GM18519 (cell line): ENCODE measurements at regions not wholly inside any gene's neighbourhood (a gene's known extent, or its start where the extent isn't known, plus 50 kb on each side); places are given as distances from the start of the nearest gene placed in this dataset.

ENCODE experiments used
- ATAC-seq: cut with Tn5 transposase; IDR thresholded peaks from one replicate; pipeline ENCODE4 v1.9.1; 2021; ENCODE audit warnings: mild to moderate bottlenecking, moderate library complexity; ENCODE audit not compliant: unreplicated experiment, low FRiP score

DNA sequence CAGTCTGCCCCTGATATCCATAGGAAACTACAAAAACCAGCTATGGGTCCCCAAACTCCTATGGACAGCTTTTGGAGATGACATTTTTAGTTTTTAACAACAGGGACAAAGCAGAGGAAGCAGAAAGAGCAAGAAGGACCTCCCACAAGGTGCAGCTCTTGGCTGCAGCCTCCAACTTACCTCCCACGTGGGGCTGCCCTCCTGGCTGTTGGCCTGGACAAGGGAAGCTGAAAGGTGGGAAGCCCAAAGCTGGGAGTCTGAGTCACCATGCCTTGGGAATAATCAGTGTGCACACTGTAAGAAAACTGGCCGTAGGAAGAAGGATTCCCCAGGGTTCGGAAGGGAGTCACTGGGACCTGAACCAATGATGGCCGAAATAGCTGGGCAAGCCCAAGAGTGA is 51.8 kb upstream of the PAX1 start:
- ATAC-seq, result no peak

DNA sequence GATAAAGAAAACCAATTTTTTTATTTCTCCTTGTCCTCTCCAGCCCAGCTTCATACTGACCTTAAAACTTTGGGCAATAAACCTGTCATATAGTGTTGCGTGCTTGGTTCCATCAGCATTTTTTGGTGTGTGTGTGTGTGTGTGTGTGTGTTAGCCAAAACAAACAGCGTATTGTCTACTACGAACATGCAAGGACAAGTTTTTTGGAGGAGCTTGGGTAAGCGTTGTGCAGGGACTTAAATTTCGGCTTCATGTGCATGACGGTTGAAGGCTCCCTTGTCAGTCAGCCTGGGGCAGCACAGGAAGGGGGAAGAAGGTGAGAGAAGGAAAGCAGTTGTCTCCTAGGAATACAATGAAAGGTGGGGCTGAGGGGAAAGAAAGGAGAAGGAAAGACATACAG is 62.0 kb upstream of the PAX1 start:
- no peak for ATAC-seq

DNA sequence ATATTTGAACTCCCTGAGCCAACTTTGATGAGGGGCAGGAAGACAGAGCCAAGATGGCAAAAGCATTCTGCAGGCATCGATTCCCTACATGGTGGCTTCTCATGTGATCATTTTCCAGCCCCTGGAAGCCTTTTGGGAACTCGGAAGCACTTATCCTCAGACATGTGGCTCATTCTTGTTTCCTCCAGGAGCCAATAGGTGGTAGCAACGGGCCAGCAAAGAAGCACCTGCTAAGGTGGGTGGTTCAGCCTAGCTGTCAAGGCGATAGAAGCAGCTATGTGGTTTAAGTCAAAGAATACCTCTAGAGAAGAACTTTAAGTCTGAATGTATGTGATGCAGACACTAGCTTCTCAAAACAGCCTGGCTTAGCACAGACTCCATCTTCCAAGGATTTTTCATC is 64.9 kb upstream of the PAX1 start:
- ATAC-seq, result no peak

DNA sequence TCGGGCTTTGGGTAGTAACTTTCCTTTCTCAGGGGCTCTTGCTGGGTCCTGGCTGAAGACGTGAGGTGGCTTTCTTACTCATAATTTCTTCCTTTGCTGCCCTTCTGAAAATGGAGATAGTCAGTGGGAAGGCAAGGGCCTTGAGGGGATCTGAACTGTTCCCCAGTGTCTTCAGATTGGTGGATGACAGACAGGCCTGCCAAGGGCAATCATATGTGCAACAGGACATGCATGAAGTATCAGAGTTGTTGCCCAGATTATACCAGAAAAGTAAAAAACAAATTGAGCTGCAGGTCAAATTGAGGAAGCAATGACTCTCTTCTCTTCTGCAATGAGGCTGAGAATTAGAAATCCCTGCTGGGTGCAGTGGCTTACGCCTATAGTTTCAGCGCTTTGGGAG is 71.6 kb upstream of the PAX1 start:
- ATAC-seq, result no peak

DNA sequence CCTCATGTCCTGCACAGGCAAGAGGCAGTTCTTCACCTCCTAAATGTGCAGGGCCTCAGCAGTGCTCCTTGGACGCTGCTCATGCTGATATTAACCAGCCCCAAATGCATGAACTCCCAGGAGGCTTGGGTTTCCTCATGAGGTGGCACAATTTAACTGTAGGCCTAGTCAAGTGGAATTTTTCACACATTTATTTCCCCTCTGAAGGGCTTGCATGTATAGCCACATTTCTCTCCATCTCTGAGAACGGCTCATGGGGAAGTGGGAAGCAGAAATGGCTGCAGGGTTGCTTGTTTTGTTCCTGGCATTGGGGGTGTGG is 72.8 kb upstream of the PAX1 start:
- ATAC-seq, result no peak

DNA sequence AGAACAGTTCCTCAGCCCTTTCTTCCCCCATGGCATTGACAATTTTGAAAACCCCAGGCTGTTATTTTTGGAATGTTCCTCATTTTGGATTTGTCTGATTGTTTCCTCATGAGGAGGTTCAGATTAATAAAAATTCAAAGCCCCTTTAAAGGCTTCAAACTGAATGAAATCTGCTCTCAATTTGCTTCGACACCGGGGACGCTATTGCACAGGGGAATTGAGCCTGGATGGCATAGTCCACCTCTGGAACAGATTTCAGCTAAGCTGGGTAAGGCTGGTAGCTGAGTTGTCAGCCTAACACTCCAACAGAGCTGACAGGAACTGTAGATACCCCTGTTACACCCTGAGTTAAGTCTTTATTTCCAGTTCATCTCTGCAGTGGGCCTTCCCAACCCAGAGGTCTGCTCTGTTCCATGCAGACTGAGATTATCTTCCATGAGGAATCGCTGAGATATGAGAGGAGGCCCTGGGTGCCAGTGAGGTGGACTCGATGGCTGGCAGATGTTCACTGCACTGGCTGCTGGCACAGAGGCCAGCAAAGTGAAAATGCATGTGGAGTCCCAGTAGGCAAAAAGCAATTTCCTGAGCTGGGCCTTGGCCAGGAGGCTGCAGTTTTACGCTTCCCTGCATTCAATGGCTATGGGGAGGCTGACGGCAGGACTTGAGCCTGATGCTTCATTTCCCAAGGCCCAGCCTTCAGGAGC is 73.3 kb upstream of the PAX1 start:
- ATAC-seq, result no peak

DNA sequence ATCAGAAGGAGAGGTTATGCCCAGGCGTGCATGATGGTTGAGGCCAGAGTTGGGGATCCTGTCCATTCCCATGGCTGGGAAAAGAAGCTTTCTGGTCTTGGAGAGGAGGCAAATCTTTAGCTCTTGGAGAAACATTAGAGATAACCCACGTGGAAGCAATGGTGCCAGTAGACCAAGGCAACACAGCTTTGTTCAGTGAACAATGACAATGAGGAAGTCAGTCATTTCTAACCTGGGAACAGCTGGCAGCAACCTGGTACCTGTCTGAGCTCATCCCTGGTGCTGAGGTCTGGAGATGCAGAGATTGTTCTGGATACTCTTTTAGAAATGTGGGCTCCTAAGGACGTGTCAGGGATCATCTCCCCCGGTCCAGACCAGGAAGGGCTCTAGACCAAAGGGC is 76.7 kb upstream of the PAX1 start:
- no peak for ATAC-seq

DNA sequence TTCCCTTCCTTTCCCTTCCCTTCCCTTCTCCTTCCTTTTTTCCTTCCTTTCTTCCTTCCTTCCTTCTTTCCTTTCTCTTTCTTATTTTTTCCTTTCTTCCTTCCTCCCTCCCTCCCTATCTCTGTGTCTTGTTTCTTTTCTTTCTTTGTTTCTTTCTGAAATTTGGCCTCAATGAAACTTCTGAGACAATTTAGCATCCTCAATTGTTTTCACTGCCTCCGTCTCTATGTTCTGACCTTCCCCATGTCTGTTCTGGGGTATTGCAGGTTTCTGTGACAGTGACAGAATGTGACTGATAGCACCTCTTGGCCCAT is 81.7 kb upstream of the PAX1 start:
- no peak for ATAC-seq

DNA sequence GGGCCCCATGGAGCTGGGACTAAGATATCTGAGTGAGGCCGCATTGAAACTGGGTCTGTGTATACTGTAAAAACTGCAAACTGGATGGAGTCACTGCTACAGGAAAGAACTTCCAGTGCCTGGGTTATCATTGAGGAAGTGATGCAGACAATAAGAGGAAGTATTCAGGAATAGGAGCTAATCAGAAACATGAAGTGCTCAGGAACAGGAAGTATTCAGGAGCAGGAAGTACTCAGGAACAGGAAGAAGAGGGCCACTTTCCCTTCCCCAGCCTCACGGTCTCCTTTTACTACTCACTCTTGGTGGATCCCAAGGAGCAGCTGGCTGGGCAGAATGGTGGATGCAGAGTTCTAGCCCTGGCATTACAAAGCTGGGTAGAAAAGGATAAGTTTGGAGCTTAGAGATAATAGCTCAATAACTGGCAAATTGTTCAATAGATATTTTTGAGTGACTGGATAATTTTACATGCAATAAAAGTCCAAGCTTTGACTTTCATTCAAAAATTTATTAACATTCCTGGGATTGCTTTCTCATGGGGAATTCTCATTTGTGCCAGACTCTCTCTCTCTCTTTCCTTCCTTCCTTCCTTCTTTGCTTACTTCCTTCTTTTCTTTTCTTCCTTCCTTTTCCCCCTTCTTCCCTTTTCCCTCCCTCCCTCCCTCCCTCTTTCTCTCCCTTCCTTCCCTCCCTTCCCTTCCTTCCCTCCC is 82.2 kb upstream of the PAX1 start:
- no peak for ATAC-seq

DNA sequence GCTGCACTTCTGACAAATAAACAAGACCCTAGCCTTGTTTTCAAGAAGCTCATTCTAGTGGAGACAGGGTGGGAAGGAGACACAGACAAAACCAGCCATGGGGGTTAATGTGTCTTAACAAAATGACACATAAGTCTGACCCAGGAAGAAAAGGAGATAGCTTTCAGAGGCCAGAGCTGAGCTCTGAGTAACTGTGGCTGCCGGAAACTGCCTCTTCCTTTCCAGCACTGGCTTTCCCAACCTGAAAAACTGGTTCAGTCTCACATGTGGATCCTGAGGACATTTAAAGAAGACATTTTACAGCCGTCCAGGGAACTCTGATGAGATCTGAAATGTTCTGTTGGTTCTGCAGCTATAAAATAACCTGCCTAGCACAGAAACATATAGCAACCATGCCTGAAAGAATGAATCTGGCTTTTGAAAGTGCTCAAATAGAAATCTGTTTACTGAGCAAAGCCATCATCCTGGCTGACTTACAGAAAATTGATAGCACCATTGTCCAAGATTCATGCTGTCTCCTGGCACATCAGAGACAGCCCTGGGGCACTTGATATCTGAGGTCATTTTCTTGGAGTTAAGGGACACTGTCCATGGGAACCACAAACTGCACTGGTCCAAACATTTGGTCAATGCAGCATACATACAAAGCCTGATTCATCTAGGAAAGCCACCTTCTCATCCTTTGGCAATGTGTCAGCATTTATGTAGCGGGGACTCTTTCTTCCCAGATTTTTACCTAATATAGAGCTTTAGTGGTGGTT is 83.2 kb upstream of the PAX1 start:
- ATAC-seq, result no peak

DNA sequence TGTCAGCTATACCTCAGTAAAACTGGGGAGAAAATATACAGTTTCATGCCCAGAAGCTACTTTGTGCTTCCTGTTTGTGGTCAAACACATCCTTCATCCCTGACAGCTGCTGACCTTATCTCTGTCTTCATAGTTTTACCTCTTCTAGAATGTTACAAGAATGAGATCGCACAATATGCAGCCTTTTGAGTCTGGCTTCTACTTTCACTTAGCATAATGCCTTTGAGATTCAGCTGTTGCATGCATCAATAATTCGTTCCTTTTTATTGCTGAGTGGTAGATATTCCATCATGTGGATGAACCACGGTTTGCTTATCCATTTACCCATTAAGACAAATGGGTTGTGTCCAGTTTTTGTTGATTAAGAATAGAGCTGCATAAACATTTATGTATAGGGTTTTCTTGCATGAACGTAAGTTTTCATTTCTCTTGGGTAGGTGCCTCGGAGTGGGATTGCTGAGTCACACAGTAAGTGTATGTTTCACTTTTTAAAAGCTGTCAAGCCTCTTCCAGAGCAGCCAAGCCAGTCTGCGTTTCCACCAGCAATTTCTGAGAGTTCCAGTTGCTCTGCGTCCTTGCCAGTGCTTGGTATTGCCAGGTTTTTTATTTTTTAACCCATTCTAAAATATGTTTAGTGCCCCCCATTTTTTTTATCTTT is 86.6 kb upstream of the PAX1 start:
- ATAC-seq, result no peak

DNA sequence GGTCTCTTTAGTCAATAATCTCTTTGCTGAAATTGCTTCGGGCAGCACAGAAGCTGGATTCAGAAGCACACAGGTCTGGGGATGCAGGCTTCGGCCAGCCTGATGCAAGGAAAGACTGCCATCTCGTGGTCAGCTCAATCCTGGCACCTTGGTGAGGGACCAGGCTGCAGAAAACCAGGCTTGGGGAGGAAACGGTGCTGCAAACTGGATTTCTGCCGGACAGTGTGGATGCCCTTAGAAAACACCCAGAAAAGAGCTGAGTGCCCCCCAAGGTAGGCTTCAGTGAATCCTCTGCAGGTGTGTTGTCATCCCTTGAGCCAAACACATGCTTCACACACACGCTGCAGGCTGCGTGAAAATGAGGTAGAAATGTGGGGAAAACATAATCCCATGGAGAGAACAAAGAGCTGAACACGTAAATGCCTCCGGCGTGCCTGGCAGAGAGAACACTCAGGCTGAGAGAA is 89.8 kb upstream of the PAX1 start:
- peak; percentile 83 for ATAC-seq

DNA sequence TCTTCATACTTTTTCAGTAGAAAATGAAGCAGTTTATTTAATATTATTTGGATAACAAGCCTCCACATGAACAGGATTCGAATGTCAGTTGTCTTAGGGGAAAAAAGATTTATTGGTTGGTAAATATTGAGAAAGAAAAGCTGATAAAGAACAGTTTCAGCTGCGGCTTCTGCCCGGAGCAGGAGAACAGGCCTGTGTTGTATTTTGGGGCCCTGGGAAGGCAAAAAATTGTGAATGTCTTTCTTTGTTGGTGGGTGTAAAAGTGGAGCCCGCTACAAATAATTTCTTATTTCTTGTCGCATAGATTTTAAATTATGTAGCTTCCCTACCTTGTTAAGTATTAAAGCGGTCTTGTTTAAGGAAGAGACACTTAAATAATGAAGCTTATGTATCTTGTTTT is 90.5 kb upstream of the PAX1 start:
- no peak for ATAC-seq

DNA sequence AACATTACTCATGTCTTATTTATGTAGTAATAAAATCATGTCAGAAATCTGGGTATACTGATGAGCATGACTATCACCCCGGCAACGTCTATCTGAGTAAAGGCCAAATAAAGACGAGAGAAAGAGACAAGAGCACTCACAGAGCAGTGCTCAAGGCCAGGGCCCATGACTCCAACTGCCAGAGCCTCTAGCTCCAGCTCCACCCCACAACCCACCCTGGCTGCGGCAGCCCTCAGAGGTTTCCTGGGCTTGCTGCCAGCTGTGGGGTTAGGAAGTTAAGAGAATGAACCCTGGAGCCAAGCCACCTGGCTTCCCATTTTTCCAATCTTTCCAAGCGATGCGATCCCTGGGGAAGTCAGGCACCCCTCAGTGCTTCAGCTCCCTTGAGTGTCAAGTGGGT is 92.0 kb upstream of the PAX1 start:
- no peak for ATAC-seq

DNA sequence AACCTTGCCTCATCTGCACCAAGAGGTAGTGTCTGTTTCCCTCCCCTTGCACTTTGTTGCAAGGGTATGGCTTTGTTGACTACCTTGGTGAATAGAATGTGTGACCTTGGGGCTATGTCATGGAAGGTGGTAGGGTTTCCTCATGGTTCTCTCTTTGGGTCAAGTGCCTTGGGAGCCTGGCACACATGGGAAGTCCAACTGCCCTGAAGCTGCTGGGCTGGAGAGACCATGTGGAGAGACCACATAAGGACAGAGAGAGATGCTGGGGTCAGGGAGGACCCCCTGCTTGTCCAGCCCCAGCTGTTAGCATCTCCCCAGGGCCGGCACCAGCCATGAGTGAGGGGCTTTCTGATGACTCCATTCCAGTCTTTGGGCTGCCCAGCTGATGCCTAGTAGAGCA is 95.5 kb upstream of the PAX1 start:
- no peak for ATAC-seq

DNA sequence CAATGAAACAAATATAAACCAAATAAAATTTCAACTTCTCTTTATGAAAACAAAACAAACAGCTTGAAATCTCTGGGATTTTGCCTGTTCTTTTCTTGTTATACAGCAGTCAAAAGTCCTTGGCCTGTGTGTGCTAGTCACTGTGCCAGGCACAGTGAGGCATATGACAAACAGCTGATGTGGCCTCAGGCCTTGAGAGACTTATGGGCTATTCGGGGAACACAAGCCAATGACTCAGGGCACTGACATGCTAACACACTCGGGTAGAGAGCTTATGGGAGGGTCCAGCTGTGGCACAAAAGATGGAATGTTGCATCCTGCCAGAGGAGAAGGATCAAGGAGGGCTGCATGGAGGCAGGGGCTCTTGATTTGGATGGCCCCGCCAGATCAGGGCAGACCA is 95.4 kb upstream of the NKX2-2 start:
- ATAC-seq, result no peak

DNA sequence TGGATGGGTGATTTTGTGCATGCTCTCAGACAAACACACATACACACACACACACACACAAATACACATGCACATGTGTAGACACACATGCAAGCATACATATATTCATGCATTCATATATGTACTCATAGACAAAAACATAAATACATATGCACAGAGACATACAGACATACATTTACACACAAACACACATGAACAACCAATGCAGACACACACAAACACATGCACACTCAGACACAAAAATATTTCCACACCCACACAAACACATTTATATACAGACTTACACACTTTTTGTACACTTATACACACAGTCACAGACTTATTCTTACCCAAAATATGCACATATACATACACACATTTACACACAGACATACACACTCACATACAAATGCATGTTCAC is 94.9 kb upstream of the NKX2-2 start:
- no peak for ATAC-seq

DNA sequence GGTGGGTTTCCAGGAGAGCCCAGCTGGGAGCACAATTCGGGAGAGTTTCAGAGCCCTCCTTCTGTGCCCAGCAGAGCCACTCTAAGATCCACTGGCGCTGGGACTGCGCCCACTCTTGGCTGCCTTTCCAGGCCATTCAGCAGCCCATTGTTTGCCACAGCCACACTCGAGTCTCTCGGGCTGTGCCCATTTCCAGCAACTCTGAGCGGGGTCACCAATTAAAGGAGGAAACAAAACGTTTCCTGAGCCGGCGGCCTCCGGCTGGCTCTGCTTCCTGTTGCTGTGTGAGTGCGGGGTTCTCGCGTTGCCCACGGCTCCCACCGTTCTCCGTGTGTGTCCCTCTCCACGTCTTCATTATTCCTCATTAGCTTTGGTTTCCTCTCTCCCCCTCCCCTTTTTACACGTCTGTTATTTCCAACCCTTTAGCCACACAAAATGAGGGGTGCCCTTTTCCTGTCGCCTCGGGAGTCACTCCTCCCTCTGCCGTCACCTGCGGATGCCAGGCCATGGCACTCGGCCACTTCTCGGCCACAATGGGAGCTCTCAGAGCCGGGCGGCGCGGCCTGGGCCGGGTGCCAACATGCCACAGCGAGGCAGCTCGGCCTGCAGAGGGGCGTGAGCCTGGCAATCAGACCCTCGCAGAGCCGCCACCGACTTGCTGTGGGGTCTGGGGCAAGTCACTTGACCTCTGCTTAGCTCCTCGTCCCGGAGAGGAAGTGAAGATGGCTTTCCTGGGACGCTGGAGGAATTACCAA is 94.3 kb upstream of the NKX2-2 start:
- no peak for ATAC-seq

DNA sequence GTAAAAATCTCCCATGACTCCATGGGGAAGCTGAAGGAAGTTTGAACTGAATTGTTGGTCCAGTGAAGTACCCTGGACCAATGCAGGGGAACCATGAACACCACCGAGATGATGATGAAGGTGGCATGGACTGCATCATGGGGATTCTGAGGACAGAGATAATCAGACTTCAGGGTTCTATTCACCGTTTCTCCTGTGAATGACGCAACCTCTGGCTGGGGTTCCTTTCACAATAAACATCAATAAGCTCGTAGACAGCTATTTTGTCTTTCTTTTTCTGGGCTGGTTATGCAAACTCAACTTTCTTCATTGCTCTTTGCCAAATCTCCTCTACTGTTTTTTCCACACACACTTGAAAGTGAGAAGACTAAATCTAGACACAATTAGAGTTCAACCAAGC is 87.9 kb upstream of the NKX2-2 start:
- no peak for ATAC-seq

DNA sequence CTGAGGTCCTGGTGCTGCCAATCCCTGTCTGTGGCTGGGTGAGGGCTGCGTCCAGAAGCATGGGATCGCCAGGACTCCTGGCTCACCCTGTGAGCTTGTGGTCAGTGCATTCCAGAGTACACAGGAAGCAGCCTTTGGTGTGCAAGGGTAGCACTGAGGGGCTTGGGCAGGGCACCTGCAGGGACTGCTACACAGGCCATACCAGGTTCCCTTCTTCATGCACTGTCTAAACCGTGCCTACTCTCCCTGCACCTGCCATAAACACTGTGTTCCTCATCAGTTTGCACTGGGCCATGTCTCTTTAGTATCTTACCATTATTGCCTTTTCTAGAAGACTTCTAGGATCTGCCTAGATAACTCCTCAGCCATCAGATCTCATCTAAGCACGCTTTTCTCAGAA is 72.8 kb upstream of the NKX2-2 start:
- ATAC-seq, result no peak
